H1 (cell line): ENCODE measurements at regions not wholly inside any gene's neighbourhood (a gene's known extent, or its start where the extent isn't known, plus 50 kb on each side); places are given as distances from the start of the nearest gene placed in this dataset.

Source experiments
- ASH2L ChIP-seq: fragments of 200-600, 300-600 bp; sonication (generic); IDR thresholded peaks from one replicate; pipeline ENCODE4 v1.7.1; 2017; ENCODE audit warnings: low read length
- CREB1 ChIP-seq: IDR thresholded peaks from 2 replicates; pipeline ENCODE4 v1.6.1; 2012; ENCODE audit warnings: inconsistent platforms
- FOSL1 ChIP-seq: IDR thresholded peaks from 2 replicates; pipeline ENCODE4 v1.6.1; 2011; ENCODE audit warnings: mild to moderate bottlenecking, low read depth, low read length, moderate library complexity; ENCODE audit not compliant: insufficient read depth
- GTF2F1 ChIP-seq: IDR thresholded peaks from 2 replicates; pipeline ENCODE4 v1.6.1; 2012; ENCODE audit warnings: low read depth, low read length, improper control_type of control experiment, borderline replicate concordance
- KDM5A ChIP-seq: fragments of 200-600 bp; IDR thresholded peaks from 2 replicates; pipeline ENCODE4 v1.7.1; 2012; ENCODE audit warnings: mild to moderate bottlenecking, low read length, inconsistent platforms, mixed read lengths
- MAFK ChIP-seq: IDR thresholded peaks from 2 replicates; pipeline ENCODE4 v1.6.1; 2012; ENCODE audit warnings: low read depth, mild to moderate bottlenecking, improper control_type of control experiment, low read length
- POU5F1 ChIP-seq: IDR thresholded peaks from 2 replicates; pipeline ENCODE4 v1.6.1; 2011; ENCODE audit warnings: low read depth, mild to moderate bottlenecking, low read length, moderate library complexity
- TAF1 ChIP-seq: IDR thresholded peaks from 2 replicates; pipeline ENCODE4 v1.6.1; 2011; ENCODE audit warnings: mild to moderate bottlenecking, low read depth, low read length
- TF ChIP-seq, protein P1 (sequence below): fragments of 300-600 bp; sonication (generic); IDR thresholded peaks from 2 replicates; pipeline ENCODE4 v1.7.1; 2012; ENCODE audit warnings: low read length, moderate library complexity, mild to moderate bottlenecking, inconsistent platforms; ENCODE audit not compliant: insufficient replicate concordance
- TF ChIP-seq, protein P2 (sequence below): IDR thresholded peaks from 2 replicates; pipeline ENCODE4 v1.6.1; 2011; ENCODE audit warnings: low read length, improper control_type of control experiment

DNA sequence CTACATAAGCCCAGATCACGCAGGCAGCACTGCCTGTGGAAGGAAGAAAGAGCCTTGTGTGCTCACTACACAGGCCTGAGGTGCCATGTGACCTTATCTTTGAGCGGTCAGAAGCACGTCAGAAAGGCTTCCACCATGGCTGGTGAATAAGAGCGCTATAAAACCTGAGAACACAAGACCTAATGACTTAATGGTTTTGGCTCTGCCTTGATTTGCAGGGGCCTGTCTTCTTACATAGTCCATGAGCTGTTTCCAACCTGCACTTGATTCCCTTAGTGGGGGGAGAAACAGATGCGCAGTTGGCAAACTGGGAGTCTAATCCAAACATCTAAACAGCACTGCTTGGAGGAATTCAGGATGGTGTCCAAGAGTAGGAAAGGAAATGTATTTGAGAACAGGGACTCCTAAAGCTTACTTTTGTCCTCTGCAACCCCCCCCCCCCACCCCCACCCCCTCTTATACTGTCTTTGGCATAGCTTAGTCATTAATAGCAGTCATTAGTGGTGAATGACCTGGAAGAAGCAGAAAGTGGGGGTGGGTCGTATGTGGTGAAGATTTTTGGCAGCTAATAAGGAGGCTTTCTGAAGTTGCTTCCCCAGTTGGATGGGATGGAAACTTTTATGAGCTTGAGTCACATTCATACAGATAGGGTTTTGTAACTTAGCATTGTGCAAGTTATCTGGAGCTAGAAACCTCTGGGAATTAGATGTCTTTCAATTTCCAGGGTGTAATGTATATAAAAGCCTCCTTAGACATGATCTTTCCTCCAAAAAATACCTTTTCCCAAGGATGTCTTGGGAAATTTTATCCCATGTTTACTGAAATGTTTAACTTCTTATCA, 454.1 kb downstream of the MEIS1 start (continued):
- TF ChIP-seq, protein P1, sequence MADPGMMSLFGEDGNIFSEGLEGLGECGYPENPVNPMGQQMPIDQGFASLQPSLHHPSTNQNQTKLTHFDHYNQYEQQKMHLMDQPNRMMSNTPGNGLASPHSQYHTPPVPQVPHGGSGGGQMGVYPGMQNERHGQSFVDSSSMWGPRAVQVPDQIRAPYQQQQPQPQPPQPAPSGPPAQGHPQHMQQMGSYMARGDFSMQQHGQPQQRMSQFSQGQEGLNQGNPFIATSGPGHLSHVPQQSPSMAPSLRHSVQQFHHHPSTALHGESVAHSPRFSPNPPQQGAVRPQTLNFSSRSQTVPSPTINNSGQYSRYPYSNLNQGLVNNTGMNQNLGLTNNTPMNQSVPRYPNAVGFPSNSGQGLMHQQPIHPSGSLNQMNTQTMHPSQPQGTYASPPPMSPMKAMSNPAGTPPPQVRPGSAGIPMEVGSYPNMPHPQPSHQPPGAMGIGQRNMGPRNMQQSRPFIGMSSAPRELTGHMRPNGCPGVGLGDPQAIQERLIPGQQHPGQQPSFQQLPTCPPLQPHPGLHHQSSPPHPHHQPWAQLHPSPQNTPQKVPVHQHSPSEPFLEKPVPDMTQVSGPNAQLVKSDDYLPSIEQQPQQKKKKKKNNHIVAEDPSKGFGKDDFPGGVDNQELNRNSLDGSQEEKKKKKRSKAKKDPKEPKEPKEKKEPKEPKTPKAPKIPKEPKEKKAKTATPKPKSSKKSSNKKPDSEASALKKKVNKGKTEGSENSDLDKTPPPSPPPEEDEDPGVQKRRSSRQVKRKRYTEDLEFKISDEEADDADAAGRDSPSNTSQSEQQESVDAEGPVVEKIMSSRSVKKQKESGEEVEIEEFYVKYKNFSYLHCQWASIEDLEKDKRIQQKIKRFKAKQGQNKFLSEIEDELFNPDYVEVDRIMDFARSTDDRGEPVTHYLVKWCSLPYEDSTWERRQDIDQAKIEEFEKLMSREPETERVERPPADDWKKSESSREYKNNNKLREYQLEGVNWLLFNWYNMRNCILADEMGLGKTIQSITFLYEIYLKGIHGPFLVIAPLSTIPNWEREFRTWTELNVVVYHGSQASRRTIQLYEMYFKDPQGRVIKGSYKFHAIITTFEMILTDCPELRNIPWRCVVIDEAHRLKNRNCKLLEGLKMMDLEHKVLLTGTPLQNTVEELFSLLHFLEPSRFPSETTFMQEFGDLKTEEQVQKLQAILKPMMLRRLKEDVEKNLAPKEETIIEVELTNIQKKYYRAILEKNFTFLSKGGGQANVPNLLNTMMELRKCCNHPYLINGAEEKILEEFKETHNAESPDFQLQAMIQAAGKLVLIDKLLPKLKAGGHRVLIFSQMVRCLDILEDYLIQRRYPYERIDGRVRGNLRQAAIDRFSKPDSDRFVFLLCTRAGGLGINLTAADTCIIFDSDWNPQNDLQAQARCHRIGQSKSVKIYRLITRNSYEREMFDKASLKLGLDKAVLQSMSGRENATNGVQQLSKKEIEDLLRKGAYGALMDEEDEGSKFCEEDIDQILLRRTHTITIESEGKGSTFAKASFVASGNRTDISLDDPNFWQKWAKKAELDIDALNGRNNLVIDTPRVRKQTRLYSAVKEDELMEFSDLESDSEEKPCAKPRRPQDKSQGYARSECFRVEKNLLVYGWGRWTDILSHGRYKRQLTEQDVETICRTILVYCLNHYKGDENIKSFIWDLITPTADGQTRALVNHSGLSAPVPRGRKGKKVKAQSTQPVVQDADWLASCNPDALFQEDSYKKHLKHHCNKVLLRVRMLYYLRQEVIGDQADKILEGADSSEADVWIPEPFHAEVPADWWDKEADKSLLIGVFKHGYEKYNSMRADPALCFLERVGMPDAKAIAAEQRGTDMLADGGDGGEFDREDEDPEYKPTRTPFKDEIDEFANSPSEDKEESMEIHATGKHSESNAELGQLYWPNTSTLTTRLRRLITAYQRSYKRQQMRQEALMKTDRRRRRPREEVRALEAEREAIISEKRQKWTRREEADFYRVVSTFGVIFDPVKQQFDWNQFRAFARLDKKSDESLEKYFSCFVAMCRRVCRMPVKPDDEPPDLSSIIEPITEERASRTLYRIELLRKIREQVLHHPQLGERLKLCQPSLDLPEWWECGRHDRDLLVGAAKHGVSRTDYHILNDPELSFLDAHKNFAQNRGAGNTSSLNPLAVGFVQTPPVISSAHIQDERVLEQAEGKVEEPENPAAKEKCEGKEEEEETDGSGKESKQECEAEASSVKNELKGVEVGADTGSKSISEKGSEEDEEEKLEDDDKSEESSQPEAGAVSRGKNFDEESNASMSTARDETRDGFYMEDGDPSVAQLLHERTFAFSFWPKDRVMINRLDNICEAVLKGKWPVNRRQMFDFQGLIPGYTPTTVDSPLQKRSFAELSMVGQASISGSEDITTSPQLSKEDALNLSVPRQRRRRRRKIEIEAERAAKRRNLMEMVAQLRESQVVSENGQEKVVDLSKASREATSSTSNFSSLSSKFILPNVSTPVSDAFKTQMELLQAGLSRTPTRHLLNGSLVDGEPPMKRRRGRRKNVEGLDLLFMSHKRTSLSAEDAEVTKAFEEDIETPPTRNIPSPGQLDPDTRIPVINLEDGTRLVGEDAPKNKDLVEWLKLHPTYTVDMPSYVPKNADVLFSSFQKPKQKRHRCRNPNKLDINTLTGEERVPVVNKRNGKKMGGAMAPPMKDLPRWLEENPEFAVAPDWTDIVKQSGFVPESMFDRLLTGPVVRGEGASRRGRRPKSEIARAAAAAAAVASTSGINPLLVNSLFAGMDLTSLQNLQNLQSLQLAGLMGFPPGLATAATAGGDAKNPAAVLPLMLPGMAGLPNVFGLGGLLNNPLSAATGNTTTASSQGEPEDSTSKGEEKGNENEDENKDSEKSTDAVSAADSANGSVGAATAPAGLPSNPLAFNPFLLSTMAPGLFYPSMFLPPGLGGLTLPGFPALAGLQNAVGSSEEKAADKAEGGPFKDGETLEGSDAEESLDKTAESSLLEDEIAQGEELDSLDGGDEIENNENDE: no peak
- TF ChIP-seq FOSL1 (no peak), ASH2L (no peak), CREB1 (no peak), GTF2F1 (no peak), POU5F1 (no peak), TAF1 (no peak), KDM5A (no peak), MAFK (no peak)
- TF ChIP-seq, protein P2, sequence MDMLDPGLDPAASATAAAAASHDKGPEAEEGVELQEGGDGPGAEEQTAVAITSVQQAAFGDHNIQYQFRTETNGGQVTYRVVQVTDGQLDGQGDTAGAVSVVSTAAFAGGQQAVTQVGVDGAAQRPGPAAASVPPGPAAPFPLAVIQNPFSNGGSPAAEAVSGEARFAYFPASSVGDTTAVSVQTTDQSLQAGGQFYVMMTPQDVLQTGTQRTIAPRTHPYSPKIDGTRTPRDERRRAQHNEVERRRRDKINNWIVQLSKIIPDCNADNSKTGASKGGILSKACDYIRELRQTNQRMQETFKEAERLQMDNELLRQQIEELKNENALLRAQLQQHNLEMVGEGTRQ: no peak
